SK-N-SH treated with all-trans-retinoic acid at 6 μM for 48 hours (cell line): ENCODE measurements at regions not wholly inside any gene's neighbourhood (a gene's known extent, or its start where the extent isn't known, plus 50 kb on each side); places are given as distances from the start of the nearest gene placed in this dataset.

Experiments
- ATAC-seq: fragments of 200-7000 bp; cut with Tn5 transposase; 3 replicates; pipeline ENCODE4 v1.9.1; 2020; ENCODE audit warnings: mild to moderate bottlenecking, moderate library complexity
- ARNTL ChIP-seq: fragments of 450-650 bp; formaldehyde crosslinking; IDR thresholded peaks from 2 replicates; pipeline ENCODE4 v1.5.0; 2020; ENCODE audit warnings: low read depth, mild to moderate bottlenecking, moderate library complexity, borderline replicate concordance
- BACH2 ChIP-seq: fragments of 250-450 bp; sonication (Bioruptor Pico); IDR thresholded peaks from 2 replicates; pipeline ENCODE4 v1.9.0; 2021; ENCODE audit warnings: mild to moderate bottlenecking, borderline replicate concordance
- CSDC2 ChIP-seq: fragments of 250-450 bp; sonication (Bioruptor Pico); IDR thresholded peaks from 2 replicates; pipeline ENCODE4 v1.5.0; 2020; ENCODE audit warnings: mild to moderate bottlenecking, moderate library complexity
- ESRRG ChIP-seq: fragments of 250-450 bp; sonication (Bioruptor Pico); IDR thresholded peaks from 2 replicates; pipeline ENCODE4 v1.6.1; 2021; ENCODE audit warnings: mild to moderate bottlenecking
- GLIS3 ChIP-seq: fragments of 250-450 bp; sonication (Bioruptor Pico); IDR thresholded peaks from 2 replicates; pipeline ENCODE4 v1.5.0; 2020; ENCODE audit warnings: mild to moderate bottlenecking, moderate library complexity
- ISL1 ChIP-seq: fragments of 250-450 bp; sonication (Bioruptor Pico); IDR thresholded peaks from 2 replicates; pipeline ENCODE4 v2.1.2; 2022; ENCODE audit warnings: mild to moderate bottlenecking, moderate library complexity
- OSR1 ChIP-seq: fragments of 250-450 bp; sonication (Bioruptor Pico); IDR thresholded peaks from 2 replicates; pipeline ENCODE4 v1.8.0; 2022; ENCODE audit warnings: moderate library complexity, mild to moderate bottlenecking, inconsistent platforms
- PPARA ChIP-seq: fragments of 250-450 bp; sonication (Bioruptor Pico); IDR thresholded peaks from 2 replicates; pipeline ENCODE4 v1.5.0; 2020; ENCODE audit warnings: mild to moderate bottlenecking, borderline replicate concordance
- SNAI2 ChIP-seq: fragments of 250-450 bp; sonication (Bioruptor Pico); IDR thresholded peaks from 2 replicates; pipeline ENCODE4 v1.5.0; 2020; ENCODE audit warnings: mild to moderate bottlenecking, moderate library complexity
- TCF4 ChIP-seq: fragments of 250-450 bp; sonication (Bioruptor Pico); IDR thresholded peaks from 2 replicates; pipeline ENCODE4 v1.8.0; 2021; ENCODE audit warnings: mild to moderate bottlenecking, moderate library complexity, borderline replicate concordance
- TOX ChIP-seq: fragments of 250-450 bp; sonication (Bioruptor Pico); IDR thresholded peaks from 2 replicates; pipeline ENCODE4 v1.8.0; 2021; ENCODE audit warnings: mild to moderate bottlenecking, moderate library complexity, borderline replicate concordance
- ZFP3 ChIP-seq: fragments of 250-450 bp; sonication (Bioruptor Pico); IDR thresholded peaks from 2 replicates; pipeline ENCODE4 v1.5.0; 2020; ENCODE audit warnings: mild to moderate bottlenecking, moderate library complexity
- ZFP30 ChIP-seq: fragments of 450-650 bp; formaldehyde crosslinking; IDR thresholded peaks from 2 replicates; pipeline ENCODE4 v1.5.0; 2022; ENCODE audit warnings: mild to moderate bottlenecking, moderate library complexity
- ZNF565 ChIP-seq: fragments of 450-650 bp; formaldehyde crosslinking; conservative IDR thresholded peaks from 2 replicates; pipeline ENCODE4 v1.5.0; 2020; ENCODE audit warnings: low read depth, mild to moderate bottlenecking, moderate library complexity
- ZNF70 ChIP-seq: fragments of 450-650 bp; formaldehyde crosslinking; IDR thresholded peaks from 2 replicates; pipeline ENCODE4 v1.5.0; 2020; ENCODE audit warnings: mild to moderate bottlenecking, moderate library complexity
- ZNF8 ChIP-seq: fragments of 450-650 bp; formaldehyde crosslinking; IDR thresholded peaks from 2 replicates; pipeline ENCODE4 v1.5.0; 2020; ENCODE audit warnings: mild to moderate bottlenecking, moderate library complexity
- TF ChIP-seq, protein P1 (sequence below): fragments of 250-450 bp; sonication (Bioruptor Pico); IDR thresholded peaks from 2 replicates; pipeline ENCODE4 v1.5.1; 2020; ENCODE audit warnings: low read depth, mild to moderate bottlenecking, moderate library complexity
- TF ChIP-seq, protein P2 (sequence below): fragments of 250-450 bp; sonication (Bioruptor Pico); IDR thresholded peaks from 2 replicates; pipeline ENCODE4 v1.5.1; 2021; ENCODE audit warnings: mild to moderate bottlenecking, moderate library complexity
- TF ChIP-seq, protein P3 (sequence below): fragments of 250-450 bp; sonication (Bioruptor Pico); IDR thresholded peaks from 2 replicates; pipeline ENCODE4 v1.8.0; 2021; ENCODE audit warnings: low read depth, mild to moderate bottlenecking, moderate library complexity, borderline replicate concordance
- TF ChIP-seq, protein P4 (sequence below): fragments of 250-450 bp; sonication (Bioruptor Pico); IDR thresholded peaks from 2 replicates; pipeline ENCODE4 v1.5.0; 2020; ENCODE audit warnings: mild to moderate bottlenecking, moderate library complexity
- TF ChIP-seq, protein P5 (sequence below): fragments of 250-450 bp; sonication (Bioruptor Pico); IDR thresholded peaks from 2 replicates; pipeline ENCODE4 v1.8.0; 2020; ENCODE audit warnings: mild to moderate bottlenecking, moderate library complexity, borderline replicate concordance

DNA sequence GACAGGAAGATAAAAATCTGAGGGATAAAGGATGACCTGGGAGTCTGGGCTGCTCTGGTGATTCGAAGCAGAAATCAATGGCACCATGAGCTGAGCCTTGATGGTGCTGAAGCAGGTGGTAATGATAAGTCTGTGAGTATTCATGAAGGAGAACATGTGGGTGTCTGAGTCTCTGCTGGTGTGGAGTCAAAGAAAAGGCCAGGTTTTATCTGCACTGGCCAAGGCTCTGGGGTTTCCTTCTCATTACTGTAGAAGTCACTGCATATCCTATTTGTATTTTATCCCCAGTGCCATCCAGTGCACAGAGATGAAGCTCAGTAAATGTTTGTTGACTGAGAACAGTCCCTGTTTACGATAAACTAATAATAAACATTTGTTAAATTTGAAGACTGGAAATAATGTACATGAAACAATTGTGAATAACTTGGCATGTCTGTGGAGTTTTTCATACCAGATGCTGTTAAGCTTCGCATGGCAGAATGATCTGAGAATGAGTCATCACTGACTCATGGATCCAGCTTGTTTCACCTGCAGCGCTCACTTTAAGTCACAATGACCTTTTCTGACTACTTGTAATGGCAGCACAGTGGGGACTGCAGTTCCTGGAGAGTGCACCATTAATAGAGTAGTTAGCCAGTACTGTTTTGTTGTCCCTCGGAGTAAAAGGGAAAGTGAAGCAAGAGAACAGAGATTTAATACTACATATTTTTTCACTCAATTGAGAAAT is 538.5 kb downstream of the HTR7 start:
- ATAC-seq = peak; percentile 92

DNA sequence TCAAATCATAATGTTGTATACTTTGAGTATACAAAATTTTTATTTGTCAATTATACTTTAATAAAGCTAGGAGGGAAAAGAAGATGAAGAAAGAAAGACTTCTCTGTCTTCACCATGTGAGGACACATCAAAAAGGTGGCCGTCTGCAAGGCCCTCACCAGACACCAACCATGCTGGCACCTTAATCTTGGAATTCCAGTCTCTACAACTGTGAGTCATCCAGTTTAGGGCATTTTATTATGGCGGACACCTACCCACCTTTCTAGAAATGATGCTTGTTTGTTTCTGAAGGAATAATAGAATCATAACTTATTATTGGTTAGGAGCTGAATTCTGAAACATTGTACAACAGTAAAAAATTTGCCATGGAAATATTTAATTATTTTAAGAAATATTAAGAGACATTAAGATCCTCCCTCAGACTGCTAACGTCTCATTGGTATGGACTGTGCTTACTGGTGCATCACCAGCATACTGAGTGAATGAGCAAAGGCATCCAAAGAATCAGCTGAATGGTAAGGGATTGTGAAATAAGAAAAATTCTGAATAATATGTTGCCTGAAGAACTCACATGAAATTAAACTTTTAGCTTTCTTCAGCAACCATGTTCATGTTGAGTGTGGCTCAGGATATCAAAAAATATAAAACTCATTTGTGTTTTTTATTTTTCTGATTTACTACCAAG is 536.6 kb downstream of the HTR7 start:
- TF ChIP-seq ZFP3 (CRISPR knock-in tag) (no peak), OSR1 (CRISPR knock-in tag) (no peak), PPARA (CRISPR knock-in tag) (no peak), ZNF8 (CRISPR knock-in tag) (no peak), ARNTL (CRISPR knock-in tag) (no peak), GLIS3 (no peak), ZNF70 (no peak), ISL1 (CRISPR knock-in tag) (no peak), TCF4 (CRISPR knock-in tag) (no peak)
- TF ChIP-seq, protein P1, sequence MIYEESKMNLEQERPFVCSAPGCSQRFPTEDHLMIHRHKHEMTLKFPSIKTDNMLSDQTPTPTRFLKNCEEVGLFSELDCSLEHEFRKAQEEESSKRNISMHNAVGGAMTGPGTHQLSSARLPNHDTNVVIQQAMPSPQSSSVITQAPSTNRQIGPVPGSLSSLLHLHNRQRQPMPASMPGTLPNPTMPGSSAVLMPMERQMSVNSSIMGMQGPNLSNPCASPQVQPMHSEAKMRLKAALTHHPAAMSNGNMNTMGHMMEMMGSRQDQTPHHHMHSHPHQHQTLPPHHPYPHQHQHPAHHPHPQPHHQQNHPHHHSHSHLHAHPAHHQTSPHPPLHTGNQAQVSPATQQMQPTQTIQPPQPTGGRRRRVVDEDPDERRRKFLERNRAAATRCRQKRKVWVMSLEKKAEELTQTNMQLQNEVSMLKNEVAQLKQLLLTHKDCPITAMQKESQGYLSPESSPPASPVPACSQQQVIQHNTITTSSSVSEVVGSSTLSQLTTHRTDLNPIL (CRISPR knock-in tag) = no peak
- TF ChIP-seq, protein P2, sequence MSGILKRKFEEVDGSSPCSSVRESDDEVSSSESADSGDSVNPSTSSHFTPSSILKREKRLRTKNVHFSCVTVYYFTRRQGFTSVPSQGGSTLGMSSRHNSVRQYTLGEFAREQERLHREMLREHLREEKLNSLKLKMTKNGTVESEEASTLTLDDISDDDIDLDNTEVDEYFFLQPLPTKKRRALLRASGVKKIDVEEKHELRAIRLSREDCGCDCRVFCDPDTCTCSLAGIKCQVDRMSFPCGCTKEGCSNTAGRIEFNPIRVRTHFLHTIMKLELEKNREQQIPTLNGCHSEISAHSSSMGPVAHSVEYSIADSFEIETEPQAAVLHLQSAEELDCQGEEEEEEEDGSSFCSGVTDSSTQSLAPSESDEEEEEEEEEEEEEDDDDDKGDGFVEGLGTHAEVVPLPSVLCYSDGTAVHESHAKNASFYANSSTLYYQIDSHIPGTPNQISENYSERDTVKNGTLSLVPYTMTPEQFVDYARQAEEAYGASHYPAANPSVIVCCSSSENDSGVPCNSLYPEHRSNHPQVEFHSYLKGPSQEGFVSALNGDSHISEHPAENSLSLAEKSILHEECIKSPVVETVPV (CRISPR knock-in tag) = no peak

More for the DNA sequence above, 538.5 kb downstream of the HTR7 start:
- TF ChIP-seq, protein P3, sequence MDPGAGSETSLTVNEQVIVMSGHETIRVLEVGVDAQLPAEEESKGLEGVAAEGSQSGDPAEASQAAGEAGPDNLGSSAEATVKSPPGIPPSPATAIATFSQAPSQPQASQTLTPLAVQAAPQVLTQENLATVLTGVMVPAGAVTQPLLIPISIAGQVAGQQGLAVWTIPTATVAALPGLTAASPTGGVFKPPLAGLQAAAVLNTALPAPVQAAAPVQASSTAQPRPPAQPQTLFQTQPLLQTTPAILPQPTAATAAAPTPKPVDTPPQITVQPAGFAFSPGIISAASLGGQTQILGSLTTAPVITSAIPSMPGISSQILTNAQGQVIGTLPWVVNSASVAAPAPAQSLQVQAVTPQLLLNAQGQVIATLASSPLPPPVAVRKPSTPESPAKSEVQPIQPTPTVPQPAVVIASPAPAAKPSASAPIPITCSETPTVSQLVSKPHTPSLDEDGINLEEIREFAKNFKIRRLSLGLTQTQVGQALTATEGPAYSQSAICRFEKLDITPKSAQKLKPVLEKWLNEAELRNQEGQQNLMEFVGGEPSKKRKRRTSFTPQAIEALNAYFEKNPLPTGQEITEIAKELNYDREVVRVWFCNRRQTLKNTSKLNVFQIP (CRISPR knock-in tag) = no peak
- TF ChIP-seq, protein P2 (CRISPR knock-in tag) = no peak
- TF ChIP-seq ISL1 (CRISPR knock-in tag) (peak; percentile 37; the same call in 1 of the 2 replicates), TCF4 (CRISPR knock-in tag) (no peak), ZFP30 (CRISPR knock-in tag) (no peak), ZNF70 (no peak), ARNTL (CRISPR knock-in tag) (no peak), ESRRG (CRISPR knock-in tag) (no peak), SNAI2 (CRISPR knock-in tag) (0 out of 2 replicates have a peak, but pooled peaks have one; percentile 47), ZNF565 (CRISPR knock-in tag) (no peak), CSDC2 (CRISPR knock-in tag) (no peak), TOX (CRISPR knock-in tag) (no peak), PPARA (CRISPR knock-in tag) (no peak), BACH2 (CRISPR knock-in tag) (no peak)
- TF ChIP-seq, protein P4, sequence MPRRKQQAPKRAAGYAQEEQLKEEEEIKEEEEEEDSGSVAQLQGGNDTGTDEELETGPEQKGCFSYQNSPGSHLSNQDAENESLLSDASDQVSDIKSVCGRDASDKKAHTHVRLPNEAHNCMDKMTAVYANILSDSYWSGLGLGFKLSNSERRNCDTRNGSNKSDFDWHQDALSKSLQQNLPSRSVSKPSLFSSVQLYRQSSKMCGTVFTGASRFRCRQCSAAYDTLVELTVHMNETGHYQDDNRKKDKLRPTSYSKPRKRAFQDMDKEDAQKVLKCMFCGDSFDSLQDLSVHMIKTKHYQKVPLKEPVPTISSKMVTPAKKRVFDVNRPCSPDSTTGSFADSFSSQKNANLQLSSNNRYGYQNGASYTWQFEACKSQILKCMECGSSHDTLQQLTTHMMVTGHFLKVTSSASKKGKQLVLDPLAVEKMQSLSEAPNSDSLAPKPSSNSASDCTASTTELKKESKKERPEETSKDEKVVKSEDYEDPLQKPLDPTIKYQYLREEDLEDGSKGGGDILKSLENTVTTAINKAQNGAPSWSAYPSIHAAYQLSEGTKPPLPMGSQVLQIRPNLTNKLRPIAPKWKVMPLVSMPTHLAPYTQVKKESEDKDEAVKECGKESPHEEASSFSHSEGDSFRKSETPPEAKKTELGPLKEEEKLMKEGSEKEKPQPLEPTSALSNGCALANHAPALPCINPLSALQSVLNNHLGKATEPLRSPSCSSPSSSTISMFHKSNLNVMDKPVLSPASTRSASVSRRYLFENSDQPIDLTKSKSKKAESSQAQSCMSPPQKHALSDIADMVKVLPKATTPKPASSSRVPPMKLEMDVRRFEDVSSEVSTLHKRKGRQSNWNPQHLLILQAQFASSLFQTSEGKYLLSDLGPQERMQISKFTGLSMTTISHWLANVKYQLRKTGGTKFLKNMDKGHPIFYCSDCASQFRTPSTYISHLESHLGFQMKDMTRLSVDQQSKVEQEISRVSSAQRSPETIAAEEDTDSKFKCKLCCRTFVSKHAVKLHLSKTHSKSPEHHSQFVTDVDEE = no peak
- TF ChIP-seq, protein P1 (CRISPR knock-in tag) = no peak
- TF ChIP-seq, protein P5, sequence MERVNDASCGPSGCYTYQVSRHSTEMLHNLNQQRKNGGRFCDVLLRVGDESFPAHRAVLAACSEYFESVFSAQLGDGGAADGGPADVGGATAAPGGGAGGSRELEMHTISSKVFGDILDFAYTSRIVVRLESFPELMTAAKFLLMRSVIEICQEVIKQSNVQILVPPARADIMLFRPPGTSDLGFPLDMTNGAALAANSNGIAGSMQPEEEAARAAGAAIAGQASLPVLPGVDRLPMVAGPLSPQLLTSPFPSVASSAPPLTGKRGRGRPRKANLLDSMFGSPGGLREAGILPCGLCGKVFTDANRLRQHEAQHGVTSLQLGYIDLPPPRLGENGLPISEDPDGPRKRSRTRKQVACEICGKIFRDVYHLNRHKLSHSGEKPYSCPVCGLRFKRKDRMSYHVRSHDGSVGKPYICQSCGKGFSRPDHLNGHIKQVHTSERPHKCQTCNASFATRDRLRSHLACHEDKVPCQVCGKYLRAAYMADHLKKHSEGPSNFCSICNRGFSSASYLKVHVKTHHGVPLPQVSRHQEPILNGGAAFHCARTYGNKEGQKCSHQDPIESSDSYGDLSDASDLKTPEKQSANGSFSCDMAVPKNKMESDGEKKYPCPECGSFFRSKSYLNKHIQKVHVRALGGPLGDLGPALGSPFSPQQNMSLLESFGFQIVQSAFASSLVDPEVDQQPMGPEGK (CRISPR knock-in tag) = no peak

More for the DNA sequence above, 536.6 kb downstream of the HTR7 start:
- no peak for ATAC-seq
